Glomerular endothelial cell (primary cell): ENCODE measurements at regions not wholly inside any gene's neighbourhood (a gene's known extent, or its start where the extent isn't known, plus 50 kb on each side); places are given as distances from the start of the nearest gene placed in this dataset.
"Not testable (repeated sequence)": the region's sequence is repeated elsewhere in the genome, so short reads cannot be mapped to it uniquely, and the experiment has no call there.

Experiments
- DNase-seq: peaks from one replicate; pipeline ENCODE4 v3.0.0-alpha.2; 2011; ENCODE audit warnings: low read depth, low spot score; ENCODE audit errors: extremely low read depth

DNA sequence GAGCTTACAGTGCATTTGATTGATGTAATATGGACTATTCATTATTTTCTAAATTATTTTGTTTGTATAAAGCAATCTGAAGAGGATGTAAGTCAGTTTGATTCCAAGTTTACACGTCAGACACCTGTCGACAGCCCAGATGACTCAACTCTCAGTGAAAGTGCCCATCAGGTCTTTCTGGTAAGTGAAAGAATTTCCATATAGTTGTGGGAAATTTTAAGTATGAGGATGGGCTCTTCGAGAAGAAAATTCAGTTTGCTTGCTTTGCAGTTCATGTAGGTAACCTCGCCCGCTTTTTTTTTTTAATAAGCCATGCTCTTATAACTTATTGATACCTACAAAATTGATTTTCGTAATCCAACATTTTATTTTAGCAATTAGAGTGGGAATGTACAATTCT, 151.6 kb downstream of the CDRT15L2 start:
- not testable (repeated sequence) for DNase-seq

DNA sequence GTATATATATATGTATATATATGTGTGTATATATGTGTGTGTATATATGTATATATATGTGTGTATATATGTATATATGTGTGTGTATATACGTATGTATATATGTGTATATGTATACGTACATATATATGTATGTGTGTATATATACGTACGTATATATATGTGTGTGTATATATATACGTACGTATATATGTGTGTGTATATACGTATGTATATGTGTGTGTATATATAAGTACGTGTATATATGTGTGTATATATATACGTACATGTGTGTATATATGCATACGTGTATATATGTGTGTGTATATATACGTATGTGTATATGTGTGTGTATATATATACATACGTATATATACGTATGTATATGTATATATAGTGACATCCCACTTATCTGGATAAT, 154.4 kb downstream of the CDRT15L2 start:
- DNase-seq = no peak

DNA sequence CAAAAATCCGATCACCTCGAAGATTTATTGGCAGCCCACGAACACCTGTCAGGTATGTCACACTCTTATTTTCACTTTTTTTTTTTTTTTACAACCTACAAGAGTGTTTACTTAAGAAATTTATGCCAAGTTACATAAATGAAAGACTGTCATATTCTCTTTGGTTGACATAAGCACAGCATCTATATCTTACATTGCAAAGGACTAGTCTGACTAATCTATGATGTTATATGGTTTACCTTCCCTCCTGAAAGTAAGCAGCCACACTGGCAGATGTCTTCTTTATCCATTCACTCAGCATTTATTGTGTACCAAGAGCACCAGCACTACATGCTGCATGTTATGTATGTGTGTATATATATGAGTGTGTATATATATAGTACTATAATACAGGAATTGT, 156.3 kb downstream of the CDRT15L2 start:
- no peak for DNase-seq

DNA sequence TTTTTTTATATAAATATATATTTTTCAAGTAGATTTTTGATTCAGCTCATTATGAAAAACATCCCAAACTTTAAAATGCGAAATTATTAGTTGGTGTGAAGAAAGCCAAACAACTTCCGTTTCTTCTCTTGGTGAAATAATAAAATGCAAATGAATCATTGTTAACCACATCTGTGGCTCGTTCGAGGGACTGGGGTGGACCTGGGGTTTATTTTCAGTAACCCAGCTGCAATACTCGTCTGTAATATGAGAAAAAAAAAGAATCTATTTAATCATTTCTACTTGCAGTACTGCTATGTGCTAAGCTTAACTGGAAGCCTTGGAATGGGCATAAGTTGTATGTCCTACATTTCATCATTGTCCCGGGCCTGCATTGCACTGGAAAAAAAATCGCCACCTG, 158.1 kb downstream of the CDRT15L2 start:
- DNase-seq = not testable (repeated sequence)

DNA sequence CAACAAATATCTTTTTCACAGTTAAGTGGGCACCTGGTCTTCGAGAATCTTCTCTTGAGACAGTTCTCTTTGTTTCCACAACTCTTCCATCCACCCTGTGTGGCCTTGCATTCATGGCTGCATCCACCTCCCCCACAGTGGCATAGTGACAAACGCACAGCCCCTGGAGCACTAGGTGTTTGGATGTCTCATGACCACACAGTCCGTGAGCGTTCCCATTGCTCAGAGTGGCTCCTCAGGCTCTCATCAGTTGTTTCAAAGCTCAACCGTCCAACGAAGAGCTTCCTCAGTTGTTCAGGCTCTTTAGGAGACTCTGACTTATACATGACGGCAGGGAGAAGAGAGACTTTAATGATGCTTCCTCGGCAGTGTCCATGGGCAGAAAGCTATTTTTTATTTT, 191.6 kb downstream of the CDRT15L2 start:
- no peak for DNase-seq

DNA sequence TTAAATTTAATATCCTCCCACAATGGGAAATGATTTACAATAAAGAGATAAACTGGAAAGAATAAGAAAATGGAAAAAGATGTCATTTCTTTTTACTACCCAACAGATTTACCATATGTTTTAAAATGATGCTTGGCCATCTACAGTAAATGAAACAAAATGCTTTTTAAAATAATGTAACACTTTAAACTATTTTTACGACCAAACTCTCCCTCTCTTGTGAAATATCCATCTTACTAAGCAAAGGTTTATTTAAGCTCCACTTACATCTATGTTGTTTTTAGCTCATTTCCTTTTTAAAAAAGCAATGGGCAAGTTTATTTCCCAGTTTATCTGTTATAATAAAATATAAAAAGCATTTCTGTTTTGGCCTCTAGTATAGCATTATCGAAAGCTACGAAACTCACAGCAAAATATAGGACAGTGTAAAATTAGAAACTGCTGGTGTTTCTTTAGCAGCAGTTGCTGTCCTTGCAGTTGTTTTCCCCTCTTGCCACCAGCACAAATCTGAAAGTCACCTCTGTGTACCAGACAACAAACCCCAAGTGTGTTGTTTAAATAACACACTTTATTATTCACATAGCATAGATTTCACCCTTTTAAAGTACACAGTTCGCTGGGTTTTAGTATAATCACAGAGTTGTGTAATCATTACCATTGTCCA, 195.1 kb downstream of the CDRT15L2 start:
- DNase-seq = no peak

DNA sequence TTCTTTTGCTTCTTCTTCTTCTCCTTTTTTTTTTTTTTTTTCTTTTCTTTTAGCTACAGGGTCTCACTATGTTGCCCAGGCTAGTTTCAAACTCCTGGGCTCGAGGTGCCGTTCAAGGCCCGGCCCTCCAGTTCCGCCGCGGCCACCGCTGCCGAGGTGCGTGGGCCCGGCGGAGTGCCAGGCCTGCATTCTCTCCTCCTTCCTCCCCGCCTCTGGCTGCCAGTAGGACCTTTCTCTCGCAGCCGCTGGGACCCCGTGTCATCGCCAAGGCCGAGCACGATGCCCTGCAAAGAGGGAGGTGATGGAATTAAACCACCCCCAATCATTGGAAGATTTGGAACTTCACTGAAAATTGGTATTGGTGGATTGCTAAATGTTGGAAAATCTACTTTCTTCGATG, 195.8 kb downstream of the CDRT15L2 start:
- no peak for DNase-seq

DNA sequence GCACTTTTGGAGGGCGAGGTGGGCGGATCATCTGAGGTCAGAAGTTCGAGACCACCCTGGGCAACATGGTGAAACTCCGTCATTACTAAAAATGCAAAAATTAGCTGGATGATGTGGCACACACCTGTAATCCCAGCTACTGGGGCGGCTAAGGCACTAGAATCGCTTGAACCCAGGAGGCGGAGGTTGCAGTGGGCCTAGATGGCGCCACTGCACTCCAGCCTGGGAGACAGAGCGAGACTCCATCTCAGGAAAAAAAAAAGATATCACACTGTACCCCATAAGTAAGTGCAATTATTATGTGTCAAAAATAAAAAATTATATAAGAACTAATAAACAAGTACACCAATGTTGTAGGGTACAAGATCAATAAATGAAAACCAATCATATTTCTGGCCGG, 200.0 kb downstream of the CDRT15L2 start:
- no peak for DNase-seq

DNA sequence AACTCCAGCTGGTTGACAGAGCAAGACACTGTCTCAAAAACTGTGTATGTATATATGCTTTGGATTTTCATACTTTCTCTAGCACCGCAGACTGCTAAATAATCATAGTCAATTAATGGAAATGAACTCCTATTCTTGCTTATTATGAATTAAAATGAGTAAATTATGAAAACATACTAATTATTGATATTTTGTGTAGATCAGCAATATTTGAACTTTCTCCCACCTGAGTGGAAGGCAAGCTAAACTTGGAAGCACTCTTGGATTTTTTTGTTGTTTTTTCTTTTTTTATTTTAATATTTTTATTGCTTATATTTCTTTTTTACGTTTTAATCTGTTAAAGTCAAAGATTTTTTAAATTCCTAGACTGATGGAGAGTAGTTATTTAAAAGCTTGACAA, 201.7 kb downstream of the CDRT15L2 start:
- no peak for DNase-seq

DNA sequence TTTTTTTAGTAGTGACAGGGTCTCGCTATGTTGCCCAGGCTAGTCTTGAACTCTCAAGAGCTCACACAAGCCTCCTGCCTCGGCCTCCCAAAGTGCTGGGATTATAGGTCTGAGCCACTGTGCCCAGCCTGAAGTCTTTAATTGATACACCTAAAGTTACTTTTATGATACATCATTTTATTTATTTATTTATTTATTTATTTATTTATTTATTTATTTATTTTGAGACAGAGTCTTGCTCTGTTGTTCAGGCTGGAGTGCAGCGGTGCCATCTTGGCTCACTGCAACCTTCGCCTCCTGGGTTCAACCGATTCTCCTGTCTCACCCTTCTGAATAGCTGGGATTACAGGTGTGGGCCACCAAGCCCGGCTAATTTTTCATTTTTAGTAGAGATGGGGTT, 202.3 kb downstream of the CDRT15L2 start:
- not testable (repeated sequence) for DNase-seq

DNA sequence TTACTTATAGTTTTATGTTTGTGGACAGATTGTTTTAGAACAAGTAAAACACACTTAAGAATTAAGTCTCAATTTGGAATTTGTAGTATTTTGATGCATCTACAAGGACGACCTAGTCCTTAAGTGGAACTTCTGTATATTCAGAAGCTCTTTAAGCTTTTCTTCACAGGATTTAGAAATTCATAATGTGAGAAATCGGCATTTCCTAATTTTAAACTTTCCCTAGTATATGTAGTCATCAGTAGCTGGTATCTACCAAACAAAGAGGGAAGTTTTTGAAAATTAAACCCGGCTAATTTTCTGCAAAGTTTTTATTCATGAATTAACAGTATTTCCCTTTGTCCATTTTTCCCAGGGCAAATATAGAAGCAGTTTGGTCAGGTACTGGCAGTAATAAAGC, 203.6 kb downstream of the CDRT15L2 start:
- DNase-seq = no peak

DNA sequence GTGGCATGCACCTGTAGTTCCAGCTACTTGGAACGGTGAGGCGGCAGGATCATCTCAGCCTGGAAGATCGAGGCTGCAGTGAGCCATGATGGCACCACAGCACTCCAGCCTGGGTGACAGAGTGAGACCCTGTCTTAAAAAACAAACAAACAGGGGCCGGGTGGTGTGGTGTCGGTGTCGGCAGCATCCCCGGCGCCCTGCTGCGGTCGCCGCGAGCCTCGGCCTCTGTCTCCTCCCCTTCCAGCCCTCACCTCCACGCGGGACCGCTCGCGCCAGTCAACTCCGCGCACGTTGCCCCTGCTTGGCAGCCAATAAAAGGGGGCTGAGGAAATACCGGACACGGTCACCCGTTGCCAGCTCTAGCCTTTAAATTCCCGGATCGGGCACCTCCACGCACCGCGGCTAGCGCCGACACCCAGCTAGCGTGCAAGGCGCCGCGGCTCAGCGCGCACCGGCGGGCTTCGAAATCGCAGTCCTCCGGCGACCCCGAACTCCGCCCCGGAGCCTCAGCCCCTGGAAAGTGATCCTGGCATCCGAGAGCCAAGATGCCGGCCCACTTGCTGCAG, 204.7 kb downstream of the CDRT15L2 start:
- no peak for DNase-seq

DNA sequence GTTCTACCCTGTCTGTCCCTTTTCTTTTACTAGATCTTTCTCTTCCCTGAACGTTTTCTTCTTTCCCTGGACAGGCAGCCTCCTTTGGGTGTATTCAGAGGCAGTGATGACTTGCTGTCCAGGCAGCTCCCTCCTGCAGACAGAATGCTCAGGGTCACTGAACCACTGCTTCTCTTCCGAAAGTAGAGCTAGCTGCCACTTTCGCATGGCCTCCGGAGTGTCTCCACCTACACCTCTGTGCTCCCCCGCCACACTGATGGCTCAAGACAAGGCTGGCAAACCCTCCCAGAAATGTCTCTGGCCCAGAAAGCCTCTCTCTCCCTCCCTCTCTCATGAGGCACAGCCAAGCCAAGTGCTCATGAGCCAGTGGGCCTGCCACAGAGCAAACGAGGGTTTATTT, 207.8 kb downstream of the CDRT15L2 start:
- DNase-seq = no peak

DNA sequence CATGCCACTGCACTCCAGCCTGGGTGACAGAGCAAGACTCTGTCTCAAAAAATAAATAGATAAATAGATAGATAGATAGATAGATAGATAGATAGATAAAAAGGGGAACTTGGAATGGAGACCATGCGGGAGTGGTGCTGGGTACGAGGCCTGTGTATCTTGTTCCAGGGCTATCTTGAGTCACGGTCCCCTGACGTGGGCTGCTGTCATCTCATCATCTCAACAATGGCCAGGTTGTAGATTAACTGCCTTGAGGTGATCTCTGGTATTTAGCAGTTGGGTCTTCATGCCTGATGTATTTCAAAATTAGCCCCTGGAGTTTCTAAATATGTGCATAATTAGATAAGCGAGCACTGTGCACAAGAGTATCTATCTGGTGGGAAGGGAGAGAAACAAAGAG, 212.1 kb downstream of the CDRT15L2 start:
- no peak for DNase-seq

DNA sequence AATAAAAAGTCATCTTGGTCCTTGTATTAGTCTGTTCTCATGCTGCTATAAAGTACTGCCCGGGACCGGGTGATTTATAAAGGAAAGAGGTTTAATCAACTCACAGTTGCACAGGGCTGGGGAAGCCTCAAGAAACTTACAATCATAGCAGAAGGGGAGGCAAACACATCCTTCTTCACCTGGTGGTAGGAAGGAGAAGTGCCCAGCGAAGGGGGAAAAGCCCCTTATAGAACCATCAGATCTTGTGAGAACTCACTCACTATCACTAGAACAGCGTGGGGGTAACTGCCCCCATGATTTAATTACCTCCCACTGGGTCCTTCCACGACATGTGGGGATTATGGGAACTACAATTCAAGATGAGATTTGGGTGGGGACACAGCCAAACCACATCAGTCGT, 215.0 kb downstream of the CDRT15L2 start:
- DNase-seq = not testable (repeated sequence)

DNA sequence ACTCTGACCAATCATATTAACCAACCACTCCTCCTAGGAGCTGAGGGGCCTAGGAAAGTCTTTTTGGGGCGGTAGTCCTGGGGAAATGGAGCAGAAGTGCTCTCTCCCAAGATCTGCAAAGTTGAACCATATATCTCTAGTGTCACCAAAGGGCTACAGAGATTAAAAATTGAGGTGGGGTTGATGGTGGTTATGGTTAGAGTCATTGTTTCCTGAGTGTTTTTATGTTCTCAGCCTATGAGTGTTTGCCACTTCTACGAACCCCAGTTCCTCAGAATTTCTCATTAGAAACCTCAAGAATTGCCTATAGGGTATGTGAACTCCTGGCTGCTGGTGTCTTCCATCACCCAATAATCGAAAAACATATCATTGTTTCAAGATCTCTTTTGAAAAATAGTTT, 217.8 kb downstream of the CDRT15L2 start:
- DNase-seq = no peak

DNA sequence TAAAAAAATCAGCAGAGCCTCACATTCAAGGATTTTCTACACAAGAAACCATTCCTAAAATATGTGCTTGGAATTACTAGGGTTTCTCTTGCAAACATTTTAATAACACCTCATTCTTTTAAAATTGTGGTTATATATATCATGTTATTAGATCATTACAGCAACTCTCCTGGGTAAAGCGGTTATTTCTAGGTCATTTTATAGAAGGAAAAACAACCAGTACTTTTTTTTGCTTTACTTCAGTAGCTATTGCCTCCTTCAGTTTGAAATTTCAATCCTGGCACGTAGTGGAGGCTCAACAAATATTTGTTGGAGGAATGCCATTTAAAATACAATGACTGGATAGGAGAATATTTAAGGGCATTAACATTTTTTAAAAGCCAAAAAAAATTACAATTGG, 220.6 kb downstream of the CDRT15L2 start:
- no peak for DNase-seq

DNA sequence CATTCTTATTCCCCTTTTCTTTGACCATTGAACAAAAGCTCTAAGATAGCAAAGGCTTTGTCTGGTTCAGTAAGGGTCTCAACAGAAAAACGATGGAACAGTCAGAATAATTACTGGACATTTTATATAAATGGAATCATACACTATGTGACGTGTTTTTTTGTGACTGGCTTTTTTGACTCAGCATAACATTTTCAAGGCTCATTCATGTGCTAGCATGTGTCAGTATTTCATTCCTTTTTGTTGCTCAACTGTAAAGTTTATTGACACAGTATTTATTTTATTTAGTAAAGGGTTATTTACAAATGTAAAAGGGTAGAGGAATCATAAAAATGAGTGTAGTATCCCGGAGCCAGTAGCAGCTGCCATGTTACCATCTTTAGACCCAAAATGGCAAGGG, 226.2 kb downstream of the CDRT15L2 start:
- DNase-seq = no peak

DNA sequence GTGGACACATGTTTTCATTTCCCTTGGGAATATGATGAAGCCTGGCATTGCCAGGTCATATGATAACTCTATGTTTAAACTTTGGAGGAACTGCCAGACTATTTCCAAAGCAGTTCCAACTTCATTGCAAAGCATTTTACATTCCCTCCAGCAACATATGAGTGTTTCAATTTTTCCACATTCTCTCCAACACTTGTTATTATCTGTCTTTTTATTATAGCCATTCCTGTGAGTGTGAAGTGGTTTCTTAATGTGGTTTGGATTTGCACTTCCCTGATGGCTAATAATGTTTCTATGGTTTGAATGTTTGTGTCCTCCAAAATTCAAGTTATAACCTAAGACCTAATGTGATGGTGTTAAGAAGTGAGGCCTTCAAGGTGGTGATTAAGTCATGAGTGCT, 228.0 kb downstream of the CDRT15L2 start:
- not testable (repeated sequence) for DNase-seq

DNA sequence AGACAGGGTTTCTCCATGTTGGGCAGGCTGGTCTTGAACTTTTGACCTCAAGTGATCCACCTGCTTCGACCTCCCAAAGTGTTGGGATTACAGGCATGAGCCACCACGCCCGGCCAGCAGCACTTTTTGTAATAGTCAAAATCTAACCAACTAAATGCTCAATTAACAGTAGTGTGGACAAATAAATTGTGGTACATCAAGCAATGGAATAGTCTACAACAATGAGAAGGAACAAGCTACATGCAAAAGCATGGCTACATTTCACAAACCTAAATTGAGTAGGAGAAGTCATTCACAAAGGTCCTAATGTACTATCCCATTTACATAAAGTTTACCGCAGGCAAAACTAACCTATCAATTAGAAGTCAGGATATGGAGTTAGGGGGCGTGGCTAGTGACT, 227.4 kb downstream of the USP22 start:
- not testable (repeated sequence) for DNase-seq

DNA sequence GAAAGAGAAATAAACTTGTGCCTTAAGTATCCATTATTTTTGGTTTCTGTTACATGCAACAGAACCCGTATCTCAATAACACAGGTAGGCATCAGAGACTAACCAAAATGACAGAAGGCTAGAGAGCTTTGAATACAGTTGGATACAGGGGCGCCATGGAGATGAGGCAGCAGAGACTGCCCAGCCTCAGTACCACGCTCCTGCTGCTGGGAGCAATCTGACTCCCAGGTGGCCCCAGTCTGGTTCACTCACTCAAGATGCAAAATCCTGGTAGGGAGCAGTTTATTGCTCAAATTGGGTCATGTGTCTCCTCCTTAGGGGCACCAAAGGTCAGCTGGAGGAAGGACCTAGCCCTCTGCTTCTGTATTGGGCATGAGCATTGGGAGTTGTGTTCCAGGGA, 218.9 kb downstream of the USP22 start:
- no peak for DNase-seq

DNA sequence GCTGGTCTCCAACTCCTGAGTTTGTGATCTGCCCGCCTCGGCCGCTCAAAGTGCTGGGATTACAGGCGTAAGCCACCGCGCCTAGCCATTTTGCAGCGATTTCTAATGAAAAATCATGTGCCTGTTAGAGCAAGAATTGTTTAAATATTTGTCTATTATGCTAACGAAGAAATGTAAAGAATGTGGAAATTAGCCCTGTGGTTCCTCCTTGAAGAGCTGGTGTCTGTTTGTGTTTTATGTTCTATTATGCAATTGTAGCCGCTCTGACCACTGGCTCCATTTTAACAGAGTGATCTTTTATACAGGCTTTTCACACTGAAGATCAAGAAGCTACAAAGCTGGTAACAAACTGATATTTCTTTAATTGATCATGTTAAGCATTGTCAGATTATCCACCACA, 217.3 kb downstream of the USP22 start:
- DNase-seq = no peak

DNA sequence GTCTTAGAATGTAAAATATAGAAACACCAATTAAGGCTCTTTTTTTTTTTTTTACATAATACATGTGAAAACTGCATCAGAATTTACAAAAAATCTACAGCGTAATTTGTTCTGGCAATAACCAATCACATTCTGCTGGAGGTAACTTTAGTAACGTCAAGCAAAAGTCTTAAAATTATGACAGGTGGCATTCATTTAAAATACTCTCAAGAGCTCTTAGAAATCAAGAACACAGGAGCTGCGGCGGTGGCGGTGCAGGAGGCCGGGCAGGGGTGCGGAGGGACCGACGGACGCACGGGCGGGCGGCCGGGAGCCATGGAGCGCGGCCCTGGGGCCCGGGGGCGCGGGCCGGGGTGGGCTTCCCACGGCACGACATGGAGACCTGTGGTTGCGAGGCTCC, 202.4 kb downstream of the USP22 start:
- not testable (repeated sequence) for DNase-seq
